ENCODE measurements at regions not wholly inside any gene's neighbourhood (a gene's known extent, or its start where the extent isn't known, plus 50 kb on each side); places are given as distances from the start of the nearest gene placed in this dataset.

GRCh38 chr13:73635166-73635787 lies 498.9 kb downstream of the KLF12 start:
- H3K27ac ChIP-seq (ENCODE audit: low read depth, low read length): no peak overlapping the region
- Mint-ChIP-seq H3K27me3 (ENCODE audit: low read depth, unreplicated experiment) (peaks cover 5% of the 10 kb centered on the region), H3K36me3 (ENCODE audit: low read depth, unreplicated experiment) (no peaks in the 10 kb centered on the region), H3K4me1 (ENCODE audit: low read depth, unreplicated experiment) (peaks cover 2% of the 10 kb centered on the region), H3K27ac (ENCODE audit: unreplicated experiment) (no peak overlapping the region), H3K4me3 (ENCODE audit: unreplicated experiment) (no peak overlapping the region), H3K9me3 (ENCODE audit: unreplicated experiment) (peaks cover 7% of the 10 kb centered on the region)
- no peak overlapping the region for H3K4me2 ChIP-seq (ENCODE audit: low read length)
- H3K36me3 ChIP-seq (ENCODE audit: insufficient read depth, low read length): no peaks in the 10 kb centered on the region
- no peak overlapping the region for H3K4me3 ChIP-seq (ENCODE audit: insufficient read depth, low read depth, low read length)
- H4K20me1 ChIP-seq (ENCODE audit: insufficient read depth, low read length): no peaks in the 10 kb centered on the region
- no peaks in the 10 kb centered on the region for H3K79me2 ChIP-seq (ENCODE audit: insufficient read depth, low read length)
- DNase-seq (ENCODE audit: low read depth) (no peak), FAIRE-seq (no peak)
- TF ChIP-seq CTCF (IDR thresholded peaks at IDR 0.05; ENCODE audit: insufficient read depth, low read depth, low read length) (no peak), EZH2 (IDR thresholded peaks at IDR 0.05; ENCODE audit: insufficient read depth, low read length) (no peak)
- no peaks in the 10 kb centered on the region for H3K27me3 ChIP-seq (ENCODE audit: insufficient read depth, low read length)
- no peaks in the 10 kb centered on the region for H3K4me1 ChIP-seq (ENCODE audit: insufficient read depth, low read length)
- no peak overlapping the region for H2AFZ ChIP-seq (ENCODE audit: low read depth, low read length)
- H3K9ac ChIP-seq (ENCODE audit: low read length): no peak overlapping the region
- no peaks in the 10 kb centered on the region for H3K9me3 ChIP-seq (ENCODE audit: insufficient read depth, low read depth, low read length)

GRCh38 chr13:73633817-73634460 lies 500.3 kb downstream of the KLF12 start:
- H3K9me3 ChIP-seq (ENCODE audit: insufficient read depth, low read depth, low read length): no peaks in the 10 kb centered on the region
- no peaks in the 10 kb centered on the region for H3K79me2 ChIP-seq (ENCODE audit: insufficient read depth, low read length)
- Mint-ChIP-seq H3K27me3 (ENCODE audit: low read depth, unreplicated experiment) (peaks cover 5% of the 10 kb centered on the region), H3K4me3 (ENCODE audit: unreplicated experiment) (no peak overlapping the region), H3K36me3 (ENCODE audit: low read depth, unreplicated experiment) (no peaks in the 10 kb centered on the region), H3K9me3 (ENCODE audit: unreplicated experiment) (peaks cover 9% of the 10 kb centered on the region), H3K27ac (ENCODE audit: unreplicated experiment) (no peak overlapping the region), H3K4me1 (ENCODE audit: low read depth, unreplicated experiment) (peaks cover 2% of the 10 kb centered on the region)
- no peaks in the 10 kb centered on the region for H3K36me3 ChIP-seq (ENCODE audit: insufficient read depth, low read length)
- no peak overlapping the region for H3K27ac ChIP-seq (ENCODE audit: low read depth, low read length)
- H3K9ac ChIP-seq (ENCODE audit: low read length): no peak overlapping the region
- H3K4me1 ChIP-seq (ENCODE audit: insufficient read depth, low read length): no peaks in the 10 kb centered on the region
- H4K20me1 ChIP-seq (ENCODE audit: insufficient read depth, low read length): no peaks in the 10 kb centered on the region
- no peak for FAIRE-seq
- no peak overlapping the region for H2AFZ ChIP-seq (ENCODE audit: low read depth, low read length)
- no peaks in the 10 kb centered on the region for H3K27me3 ChIP-seq (ENCODE audit: insufficient read depth, low read length)
- TF ChIP-seq CTCF (IDR thresholded peaks at IDR 0.05; ENCODE audit: insufficient read depth, low read depth, low read length) (no peak), EZH2 (IDR thresholded peaks at IDR 0.05; ENCODE audit: insufficient read depth, low read length) (no peak)
- no peak overlapping the region for H3K4me2 ChIP-seq (ENCODE audit: low read length)
- no peak overlapping the region for H3K4me3 ChIP-seq (ENCODE audit: insufficient read depth, low read depth, low read length)
- no peak for DNase-seq (ENCODE audit: low read depth)

GRCh38 chr13:73631411-73631810 lies 502.8 kb downstream of the KLF12 start:
- no peak for FAIRE-seq
- Mint-ChIP-seq H3K4me3 (ENCODE audit: unreplicated experiment) (no peak overlapping the region), H3K27me3 (ENCODE audit: low read depth, unreplicated experiment) (peaks cover 5% of the 10 kb centered on the region)

More at GRCh38 chr13:73631411-73631810, 502.8 kb downstream of the KLF12 start:
- DNase-seq (ENCODE audit: low read depth): no peak
- no peak for TF ChIP-seq EZH2 (IDR thresholded peaks at IDR 0.05; ENCODE audit: insufficient read depth, low read length)
- no peak for TF ChIP-seq CTCF (IDR thresholded peaks at IDR 0.05; ENCODE audit: insufficient read depth, low read depth, low read length)
- Histone ChIP-seq H3K27me3 (ENCODE audit: insufficient read depth, low read length) (no peaks in the 10 kb centered on the region), H3K9ac (ENCODE audit: low read length) (no peak overlapping the region), H3K4me3 (ENCODE audit: insufficient read depth, low read depth, low read length) (no peak overlapping the region), H3K79me2 (ENCODE audit: insufficient read depth, low read length) (no peaks in the 10 kb centered on the region), H2AFZ (ENCODE audit: low read depth, low read length) (no peak overlapping the region), H3K9me3 (ENCODE audit: insufficient read depth, low read depth, low read length) (no peaks in the 10 kb centered on the region), H3K36me3 (ENCODE audit: insufficient read depth, low read length) (no peaks in the 10 kb centered on the region), H4K20me1 (ENCODE audit: insufficient read depth, low read length) (no peaks in the 10 kb centered on the region), H3K4me2 (ENCODE audit: low read length) (no peak overlapping the region), H3K4me1 (ENCODE audit: insufficient read depth, low read length) (no peaks in the 10 kb centered on the region), H3K27ac (ENCODE audit: low read depth, low read length) (no peak overlapping the region)
- Mint-ChIP-seq H3K4me1 (ENCODE audit: low read depth, unreplicated experiment) (peaks cover 2% of the 10 kb centered on the region), H3K36me3 (ENCODE audit: low read depth, unreplicated experiment) (no peaks in the 10 kb centered on the region), H3K9me3 (ENCODE audit: unreplicated experiment) (peaks cover 9% of the 10 kb centered on the region), H3K27ac (ENCODE audit: unreplicated experiment) (no peak overlapping the region)
